GM18861 (cell line): ENCODE measurements at regions not wholly inside any gene's neighbourhood (a gene's known extent, or its start where the extent isn't known, plus 50 kb on each side); places are given as distances from the start of the nearest gene placed in this dataset.
"Not testable (repeated sequence)": the region's sequence is repeated elsewhere in the genome, so short reads cannot be mapped to it uniquely, and the experiment has no call there.

ENCODE experiments used
- ATAC-seq: cut with Tn5 transposase; IDR thresholded peaks from one replicate; pipeline ENCODE4 v1.9.1; 2021; ENCODE audit not compliant: unreplicated experiment

DNA sequence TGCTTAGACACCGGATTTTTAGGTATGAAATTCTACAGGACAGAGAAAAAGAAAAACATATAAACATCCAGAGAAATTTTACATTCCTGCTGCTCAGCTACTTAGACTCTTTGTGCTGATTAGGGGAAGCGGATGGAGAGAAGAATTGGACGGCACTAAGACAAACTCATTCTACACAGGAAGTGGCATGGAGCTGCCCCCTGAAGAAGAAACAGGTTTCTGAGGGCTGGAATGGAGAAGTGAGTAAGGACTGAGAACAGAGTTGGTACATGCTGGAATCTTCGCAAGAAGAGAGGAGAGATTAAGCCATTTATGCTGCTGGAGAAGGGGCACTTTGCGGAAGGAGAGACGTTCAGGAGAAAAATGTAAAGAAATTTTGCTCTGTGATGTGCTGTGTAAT is 253.0 kb upstream of the ERBB4 start:
- no peak for ATAC-seq

DNA sequence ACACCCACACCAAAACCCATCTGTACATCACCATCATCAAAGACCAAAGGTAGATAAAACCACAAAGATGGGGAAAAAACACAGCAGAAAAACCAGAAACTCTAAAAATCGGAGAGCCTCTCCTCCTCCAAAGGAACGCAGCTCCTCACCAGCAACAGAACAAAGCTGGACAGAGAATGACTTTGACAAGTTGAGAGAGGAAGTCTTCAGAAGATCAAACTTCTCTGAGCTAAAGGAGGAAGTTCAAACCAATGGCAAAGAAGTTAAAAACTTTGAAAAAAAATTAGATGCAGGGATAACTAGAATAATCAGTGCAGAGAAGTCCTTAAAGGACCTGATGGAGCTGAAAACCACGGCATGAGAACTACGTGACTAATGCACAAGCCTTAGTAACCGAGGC is 247.5 kb upstream of the ERBB4 start:
- not testable (repeated sequence) for ATAC-seq

DNA sequence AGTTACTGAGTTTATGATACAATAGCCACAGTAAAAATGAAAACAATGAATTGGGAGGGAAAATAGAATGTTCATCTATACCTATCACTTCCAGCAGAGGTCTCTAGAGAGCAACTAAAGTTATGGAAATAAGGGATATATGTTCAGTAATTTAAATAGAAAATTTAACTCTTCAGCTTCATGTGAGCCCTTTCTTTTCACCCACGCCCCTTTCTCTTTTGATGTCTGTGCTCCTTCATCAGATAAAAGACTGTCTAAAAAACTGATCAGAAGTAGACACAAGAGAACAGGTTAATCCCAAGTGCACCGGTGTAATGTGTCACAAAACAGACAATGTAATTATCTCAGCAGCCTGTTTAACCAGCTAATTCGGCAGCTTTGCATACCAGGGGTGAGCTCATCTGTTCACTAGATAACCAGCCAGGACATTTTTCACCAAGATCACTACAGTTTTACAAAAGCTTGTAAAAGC is 238.5 kb upstream of the ERBB4 start:
- ATAC-seq, result peak; percentile 72

DNA sequence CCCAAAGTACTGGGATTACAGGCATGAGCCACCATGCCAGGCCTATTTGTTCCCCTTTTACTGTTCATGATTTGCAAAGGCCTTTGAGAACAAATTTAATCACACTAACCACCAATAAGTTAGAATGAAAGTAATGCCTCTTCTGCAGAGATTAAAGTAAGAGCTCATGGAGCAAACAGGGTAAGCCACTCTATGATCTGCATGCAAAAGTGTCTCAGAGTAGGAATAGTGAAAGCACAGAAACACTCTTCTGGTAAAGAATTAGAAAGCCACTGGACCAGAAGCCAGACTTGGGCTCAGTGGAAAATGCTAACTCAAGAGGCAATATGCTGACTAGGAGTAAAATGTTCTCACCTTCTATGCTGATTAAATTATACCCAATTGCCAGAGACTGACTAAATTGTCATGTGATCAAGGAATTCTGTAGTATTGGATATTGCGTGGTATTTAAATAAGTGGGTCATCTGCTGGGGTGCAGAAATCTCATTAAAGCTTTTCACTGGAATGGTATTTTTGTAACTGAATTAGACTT is 235.3 kb upstream of the ERBB4 start:
- ATAC-seq, result no peak

DNA sequence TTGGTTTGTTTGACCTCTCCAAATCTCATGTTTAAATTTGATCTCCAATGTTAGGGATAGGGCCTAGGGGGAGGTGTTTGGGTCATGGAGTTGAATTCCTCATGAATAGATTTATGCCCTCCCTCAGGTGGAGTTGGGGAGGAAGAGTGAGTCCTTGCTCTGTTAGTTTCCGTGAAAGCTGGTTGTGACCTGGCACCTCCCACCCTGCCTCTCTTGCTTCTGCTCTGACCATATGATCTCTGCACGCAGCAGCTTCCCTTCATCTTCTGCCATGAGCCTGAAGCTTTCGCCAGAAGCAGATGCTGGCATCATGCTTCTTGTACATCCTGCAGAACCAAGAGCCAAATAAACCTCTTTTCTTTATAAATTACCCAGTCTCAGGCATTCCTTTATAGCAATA is 231.6 kb upstream of the ERBB4 start:
- ATAC-seq, result no peak

DNA sequence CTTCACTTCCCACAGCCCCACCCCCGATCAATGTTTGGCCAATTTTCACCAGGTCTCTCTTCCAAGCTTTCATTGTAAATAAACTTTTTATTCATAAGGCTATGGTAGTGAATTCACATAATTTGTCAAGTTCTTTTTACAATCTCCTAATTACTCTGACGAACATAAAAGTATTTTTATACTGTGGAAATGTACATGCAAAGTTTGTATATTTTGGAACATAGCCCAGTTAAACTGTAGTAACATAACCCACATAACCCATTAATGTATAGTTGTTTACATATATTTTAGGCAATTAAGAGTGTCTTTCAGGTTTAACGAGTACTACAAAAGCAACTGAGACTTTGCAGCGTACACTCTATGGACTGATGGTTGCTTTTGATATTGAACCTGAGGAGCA is 228.3 kb upstream of the ERBB4 start:
- no peak for ATAC-seq

DNA sequence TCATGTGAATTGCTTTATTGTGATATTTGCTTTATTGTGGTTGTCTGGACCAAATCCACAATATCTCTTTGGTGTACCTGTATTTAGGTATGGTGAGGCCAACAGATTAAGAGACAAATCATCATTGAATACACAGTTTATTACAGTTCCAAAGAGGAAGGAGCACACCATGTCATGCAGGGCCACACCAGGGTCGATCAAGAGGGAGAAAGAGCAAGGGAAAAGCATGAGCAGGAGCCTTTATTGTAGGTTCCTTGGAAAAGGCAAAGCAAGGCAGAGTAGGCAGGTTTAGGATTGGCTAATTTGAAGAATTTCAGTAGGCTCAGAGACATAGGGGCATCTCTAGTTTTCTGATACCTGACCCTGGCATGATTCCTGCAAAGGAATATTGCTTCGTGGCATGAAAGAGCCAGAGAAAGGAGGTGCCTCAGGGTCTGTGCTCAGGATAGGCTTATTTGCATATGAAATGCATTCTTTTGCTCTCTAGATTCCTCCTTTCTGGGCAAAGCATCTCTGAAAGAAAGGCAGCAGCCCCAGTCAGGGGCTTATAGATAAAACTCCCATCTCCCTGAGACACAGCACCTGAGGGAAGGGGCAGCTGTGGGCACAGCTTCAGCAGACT is 214.2 kb upstream of the ERBB4 start:
- ATAC-seq, result no peak

DNA sequence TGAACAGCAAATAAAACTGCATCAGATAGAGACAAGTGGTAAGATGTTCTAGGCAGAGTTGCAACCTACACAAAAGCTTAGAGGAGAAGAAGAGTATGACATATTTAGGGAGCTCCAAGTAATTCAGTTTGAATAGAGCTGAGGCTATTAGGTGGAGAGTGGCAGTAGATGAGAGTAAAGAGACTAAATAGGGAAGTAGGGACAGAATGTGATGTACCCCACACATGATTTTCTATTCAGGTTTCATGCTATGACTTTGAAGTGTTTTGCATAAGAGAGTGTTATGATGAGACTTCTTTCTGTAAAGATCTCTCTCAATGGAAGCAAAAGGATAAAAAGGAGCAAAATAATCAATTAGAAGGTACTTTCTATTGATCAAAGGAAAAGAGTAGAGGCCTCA is 206.8 kb upstream of the ERBB4 start:
- ATAC-seq, result peak; percentile 87

DNA sequence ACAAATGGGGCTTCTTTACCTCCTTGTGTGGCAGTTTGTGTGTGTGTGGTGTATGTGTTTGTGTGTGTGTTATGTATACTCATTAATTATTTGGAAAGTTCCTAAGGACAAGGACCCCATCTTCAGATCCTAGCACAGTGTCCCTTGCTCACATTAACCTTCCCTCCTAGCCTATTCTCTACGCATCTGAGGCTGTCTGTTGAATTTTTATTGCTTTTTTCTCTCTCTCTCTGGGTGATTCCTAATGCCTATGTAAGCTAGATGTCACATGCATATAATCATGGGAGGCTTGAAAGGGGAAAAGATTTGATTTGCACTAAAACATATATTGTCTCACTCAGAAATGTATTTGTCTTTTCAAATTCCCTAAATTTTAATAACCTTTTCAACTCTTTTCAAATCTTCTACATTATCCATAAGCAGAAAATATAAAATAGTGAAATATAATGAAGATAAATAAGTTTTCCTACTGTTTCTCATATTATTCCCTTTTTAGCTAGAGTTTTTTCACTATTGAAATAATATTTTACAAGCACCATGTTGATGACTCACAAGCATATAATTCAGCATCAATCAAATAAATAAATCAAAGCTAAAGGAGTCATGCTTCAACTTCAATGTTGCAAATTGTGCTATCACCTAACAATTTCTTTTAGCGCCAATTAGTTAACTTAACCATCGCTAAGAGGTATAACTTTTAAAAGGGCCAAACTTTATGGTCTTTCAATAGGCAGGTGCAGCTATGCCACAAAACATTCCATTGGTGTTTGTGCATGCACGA is 199.0 kb upstream of the ERBB4 start:
- ATAC-seq, result no peak

DNA sequence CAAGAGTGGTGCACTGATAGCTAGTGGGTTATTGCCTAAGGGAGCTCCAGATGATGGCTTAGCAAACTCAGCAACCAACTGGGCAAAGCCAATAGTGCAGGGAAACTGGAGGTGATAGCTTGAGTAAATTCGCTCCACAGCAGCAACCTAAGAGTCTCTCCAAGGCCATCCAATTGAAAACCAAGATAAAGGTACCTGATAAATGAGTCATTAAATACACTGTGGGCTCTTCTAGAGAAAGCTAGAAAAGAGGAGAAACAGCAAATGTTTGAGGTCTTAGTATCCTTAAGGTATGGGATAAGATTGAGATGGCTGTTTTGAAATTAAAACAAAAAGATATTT is 197.8 kb upstream of the ERBB4 start:
- ATAC-seq, result no peak

DNA sequence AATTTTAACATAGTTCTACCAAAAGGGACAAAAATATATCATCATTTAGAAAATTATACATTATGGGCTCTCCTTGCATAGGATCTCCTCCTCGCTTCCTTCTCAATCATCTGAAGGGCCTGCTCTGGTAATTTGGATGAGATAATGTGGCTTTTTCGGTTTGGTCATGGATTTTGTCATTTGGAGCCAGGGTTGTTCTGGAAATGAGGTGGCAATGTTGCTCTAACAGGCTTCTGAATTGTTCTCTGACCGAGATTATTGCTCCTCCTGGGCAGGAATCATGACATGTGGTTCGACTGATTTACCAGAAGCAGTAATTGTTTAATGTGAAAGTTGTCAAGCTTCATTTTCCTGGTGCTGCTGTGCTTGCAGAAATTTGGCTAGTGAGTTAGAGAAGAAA is 194.7 kb upstream of the ERBB4 start:
- ATAC-seq, result peak; percentile 21

DNA sequence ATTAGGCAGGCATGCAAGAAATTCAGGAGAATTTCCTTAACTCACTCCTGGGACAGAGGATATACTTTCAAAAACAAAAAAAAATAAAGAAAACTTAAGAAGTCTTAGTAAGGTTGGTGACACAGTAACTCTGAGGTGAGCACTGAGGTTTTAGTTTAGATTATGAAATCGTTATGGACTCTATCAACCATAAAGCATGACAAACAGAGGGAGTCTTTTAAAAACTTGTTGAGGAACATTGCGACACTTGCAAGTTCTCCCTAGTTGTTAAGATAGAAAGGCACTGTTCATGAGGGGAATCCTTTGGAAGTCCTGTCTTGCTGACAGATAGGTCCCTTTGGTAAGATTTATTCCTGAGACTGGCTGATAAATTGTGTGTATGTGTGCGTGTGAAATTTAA is 194.3 kb upstream of the ERBB4 start:
- no peak for ATAC-seq

DNA sequence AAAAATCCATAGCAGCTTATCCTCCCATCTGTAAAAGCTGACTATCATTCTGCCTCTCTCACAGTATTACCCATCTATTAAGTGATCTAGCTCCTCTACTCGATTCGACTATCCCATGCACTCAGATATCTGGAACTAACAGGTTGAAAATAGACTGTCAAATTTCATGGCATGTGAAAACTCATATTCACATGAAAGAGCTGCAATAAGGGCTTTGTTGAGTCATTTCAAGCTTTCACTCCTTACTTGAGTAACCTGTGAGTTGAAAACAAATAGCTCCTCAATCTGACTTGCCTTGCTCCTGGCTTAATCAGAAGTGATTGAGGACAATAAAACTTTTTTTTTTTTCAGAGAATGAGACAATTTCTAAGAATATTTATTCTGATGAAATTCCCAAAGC is 192.4 kb upstream of the ERBB4 start:
- ATAC-seq, result peak; percentile 74

DNA sequence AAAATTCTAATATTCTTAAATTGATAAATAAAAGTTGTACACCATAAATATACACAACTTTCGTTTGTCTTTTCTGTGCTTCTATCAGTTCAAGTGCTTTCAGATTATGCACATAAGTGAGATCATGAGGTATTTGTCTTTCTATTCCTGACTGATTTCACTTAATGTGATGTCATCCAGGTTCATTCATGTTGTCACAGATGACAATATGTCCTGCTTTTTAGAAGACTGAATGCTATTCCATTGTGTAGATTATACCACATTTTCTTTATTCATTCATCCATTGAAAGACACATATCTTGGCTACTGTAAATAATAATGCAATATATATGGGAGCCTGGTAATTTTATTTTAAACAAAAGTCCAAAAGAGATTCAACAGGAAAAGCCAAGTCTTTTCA is 190.1 kb upstream of the ERBB4 start:
- ATAC-seq, result no peak

DNA sequence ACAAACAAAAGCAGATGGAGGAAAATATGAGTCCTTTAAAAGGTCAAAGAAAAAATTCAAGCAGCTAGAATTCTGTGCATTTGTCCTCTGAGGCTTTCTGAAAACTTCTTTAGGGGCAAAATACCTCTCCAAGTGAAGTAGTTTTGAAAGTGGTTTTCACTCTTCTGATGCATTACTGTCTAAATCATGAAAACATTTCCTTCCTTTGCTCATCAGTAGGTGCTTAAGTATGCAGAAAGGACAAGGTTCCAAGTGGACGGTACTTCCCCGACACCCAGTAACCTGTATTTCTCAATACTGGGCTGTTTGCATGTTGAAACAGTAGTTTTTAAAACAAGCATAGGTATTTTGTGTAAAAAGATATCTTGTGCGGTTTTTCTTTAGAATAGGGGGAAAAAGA is 189.1 kb upstream of the ERBB4 start:
- ATAC-seq, result peak; percentile 45

DNA sequence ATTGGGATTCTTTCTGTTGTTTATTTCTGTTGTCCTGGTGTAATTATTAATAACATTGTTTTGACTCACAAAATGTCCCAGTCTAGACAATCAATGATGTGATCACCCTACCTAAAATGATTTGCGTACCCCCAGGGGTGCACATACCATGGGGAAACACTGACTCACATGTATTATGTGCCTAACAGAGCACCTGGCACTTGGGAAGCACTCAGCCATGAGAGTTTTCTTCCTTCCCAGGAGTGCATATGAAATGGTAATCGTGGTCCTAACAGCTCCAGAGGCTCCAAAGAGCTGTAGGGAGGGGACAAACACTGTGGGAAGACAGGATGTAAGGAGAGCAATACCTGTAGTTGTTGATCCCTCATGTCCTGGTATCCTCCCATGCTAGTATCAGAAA is 187.8 kb upstream of the ERBB4 start:
- no peak for ATAC-seq

DNA sequence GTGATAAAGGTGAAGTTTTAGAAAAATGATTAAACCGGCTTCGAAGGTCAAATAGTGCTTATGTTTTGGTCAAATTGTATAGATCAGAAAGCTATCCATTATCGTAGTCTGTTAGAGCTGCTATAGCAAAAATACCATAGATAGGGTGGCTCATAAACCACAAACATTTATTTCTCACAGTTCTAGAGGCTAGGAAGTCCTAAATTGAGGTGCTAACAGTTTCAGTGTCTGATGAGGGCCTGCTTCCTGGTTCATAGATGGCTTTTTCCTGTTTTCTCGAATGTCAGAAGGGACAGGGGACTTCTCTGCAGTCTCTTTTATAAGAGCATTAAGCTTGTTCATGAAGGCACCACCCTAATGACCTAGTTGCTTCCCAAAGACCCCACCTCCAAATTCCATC is 186.6 kb upstream of the ERBB4 start:
- no peak for ATAC-seq

DNA sequence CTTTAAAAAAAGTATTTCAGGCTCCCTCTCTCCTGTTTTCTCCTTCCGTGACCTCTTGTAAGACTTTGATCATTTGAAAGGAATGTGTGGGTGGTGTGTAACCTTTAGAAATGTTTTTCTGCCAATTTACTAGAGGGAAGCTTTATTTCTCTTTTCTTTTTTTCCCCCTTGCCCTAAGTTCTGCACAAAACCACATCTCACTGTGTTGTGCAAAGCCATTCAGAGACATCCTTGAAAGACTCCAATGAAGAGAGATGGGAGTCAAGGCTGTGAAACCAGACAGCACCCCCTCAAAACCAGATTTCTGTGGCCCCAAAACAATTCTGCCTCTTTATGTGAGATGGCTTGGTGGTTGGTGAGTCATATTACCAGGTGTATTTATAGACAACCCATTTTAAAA is 184.6 kb upstream of the ERBB4 start:
- no peak for ATAC-seq

DNA sequence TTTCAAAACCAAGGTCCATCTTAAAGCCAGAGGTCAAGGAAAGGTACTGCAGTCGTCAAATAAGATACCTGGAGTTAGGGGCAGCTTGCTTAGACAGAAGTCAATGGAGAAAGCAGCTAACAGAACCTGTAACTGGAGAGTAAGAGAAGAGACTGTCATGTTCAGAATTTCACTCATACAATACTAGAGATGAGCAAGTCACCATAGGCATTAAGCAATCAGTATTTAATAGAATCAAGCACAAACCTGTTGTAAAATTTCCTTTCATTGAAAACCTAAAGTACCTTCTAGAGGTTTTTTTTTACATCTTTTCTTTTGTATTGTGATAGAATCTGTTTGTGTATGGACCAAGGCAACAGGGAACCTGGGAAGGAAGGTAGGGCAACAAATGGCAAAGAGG is 183.4 kb upstream of the ERBB4 start:
- ATAC-seq, result no peak

DNA sequence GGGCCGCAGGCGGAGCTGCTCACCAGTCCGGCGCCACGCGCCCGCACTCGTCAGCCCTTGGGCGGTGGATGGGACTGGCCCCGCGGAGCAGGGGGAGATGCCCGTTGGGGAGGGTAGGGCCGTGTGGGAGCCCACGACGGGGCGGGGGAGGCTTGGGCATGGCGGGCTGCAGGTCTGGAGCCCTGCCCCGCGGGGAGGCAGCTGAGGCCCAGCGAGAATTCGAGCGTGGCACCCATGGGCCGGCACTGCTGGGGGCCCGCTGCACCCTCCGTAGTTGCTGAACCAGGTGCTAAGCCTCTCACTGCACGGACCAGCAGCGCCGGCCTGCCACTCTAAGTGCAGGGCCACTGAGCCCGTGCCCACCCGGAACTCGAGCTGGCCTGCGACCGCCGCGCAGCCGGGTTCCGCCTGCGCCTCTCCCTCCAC is 182.4 kb upstream of the ERBB4 start:
- no peak for ATAC-seq

DNA sequence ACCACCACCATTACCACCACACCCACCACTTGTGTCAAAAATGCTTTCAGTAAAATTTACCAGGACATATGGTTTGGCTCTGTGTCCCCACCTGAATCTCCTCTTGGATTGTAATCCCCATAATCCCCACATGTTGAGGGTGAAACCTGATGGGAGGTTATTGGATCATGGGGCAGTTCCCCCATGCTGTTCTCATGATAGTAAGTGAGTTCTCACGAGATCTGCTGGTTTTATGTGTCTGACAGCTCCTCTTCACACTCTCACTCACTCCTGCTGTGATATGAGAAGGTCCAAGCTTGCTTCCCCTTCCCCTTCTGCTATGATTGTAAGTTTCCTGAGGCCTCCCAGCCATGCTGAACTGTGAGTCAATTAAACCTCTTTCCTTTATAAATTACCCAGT is 176.8 kb upstream of the ERBB4 start:
- ATAC-seq, result not testable (repeated sequence)

DNA sequence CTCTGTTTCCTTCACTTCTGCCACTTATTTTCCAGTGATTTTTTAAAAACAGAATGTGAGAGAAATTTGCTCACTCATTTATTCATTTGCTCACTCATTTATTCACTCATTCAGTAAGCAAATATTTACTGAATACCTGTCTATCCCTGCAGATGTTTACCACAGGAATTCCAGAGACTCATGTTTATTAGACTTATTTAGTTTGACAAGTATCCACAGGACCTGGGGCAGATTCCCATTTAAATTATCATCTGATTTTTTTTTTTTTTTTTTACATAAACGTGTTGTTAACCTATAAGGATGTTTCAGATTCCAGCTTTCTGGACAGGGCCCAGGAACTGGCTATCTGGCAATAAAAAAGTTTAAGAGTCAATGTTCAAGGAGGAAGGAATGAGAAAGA is 175.1 kb upstream of the ERBB4 start:
- no peak for ATAC-seq

DNA sequence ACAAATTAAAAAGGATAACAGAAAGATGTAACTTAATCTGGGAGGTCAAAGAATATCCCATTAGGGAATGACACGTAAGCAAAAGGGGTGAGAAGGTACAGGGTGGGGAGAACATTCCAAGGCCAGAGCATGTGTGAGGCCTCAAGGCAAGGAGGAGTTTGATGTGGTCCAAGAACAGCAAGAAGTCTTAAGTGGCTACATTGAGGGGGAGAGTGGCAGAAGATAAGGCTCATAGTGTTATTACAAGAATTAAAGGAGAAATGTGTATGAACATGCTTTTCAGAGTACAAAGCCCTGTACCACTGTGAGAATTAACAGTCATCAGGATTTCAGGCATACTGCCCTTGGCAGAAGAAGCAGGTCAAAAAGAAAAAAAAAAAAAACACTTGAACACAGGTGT is 174.4 kb upstream of the ERBB4 start:
- no peak for ATAC-seq
